ENCODE measurements at regions not wholly inside any gene's neighbourhood (a gene's known extent, or its start where the extent isn't known, plus 50 kb on each side); places are given as distances from the start of the nearest gene placed in this dataset.

DNA sequence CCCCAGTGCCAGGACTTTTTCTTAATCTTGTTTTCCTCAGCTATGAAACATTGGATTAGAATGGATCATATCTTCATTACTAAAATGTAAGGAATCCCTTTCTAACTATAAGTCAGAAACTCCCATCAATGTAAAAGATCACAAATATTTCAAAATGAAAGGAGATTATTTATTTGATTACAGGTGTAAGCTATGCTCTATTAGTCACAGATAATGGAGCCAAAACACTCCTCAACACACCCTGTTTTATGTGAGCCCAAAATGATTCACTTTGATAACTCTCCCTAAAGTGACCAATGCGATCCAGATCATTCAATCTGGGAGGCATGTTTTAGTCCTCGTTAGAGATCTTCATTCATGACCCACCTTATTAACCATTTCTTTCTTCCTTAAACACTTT lies 566.7 kb upstream of the TENM3 start:
- H3K27ac ChIP-seq (ENCODE audit: low read depth, low read length, poor library complexity, severe bottlenecking): no peak overlapping the region
- POLR2A ChIA-PET (ENCODE audit: low non-redundant PET): no interaction called here

GRCh38 chr4:181677201-181677600 lies 566.0 kb upstream of the TENM3 start:
- DNase-seq (ENCODE audit: low spot score): no peak
- H3K9me3 ChIP-seq (ENCODE audit: low read depth, low read length, poor library complexity, severe bottlenecking): no peaks in the 10 kb centered on the region
- ChIA-PET CTCF (no interaction called here), POLR2A (ENCODE audit: low non-redundant PET) (no interaction called here)
- intact Hi-C loops (cut with micrococcal nuclease; ENCODE audit: unreplicated experiment): no loop called here
- H3K4me1 ChIP-seq (ENCODE audit: insufficient read depth, low read length, poor library complexity, severe bottlenecking): no peaks in the 10 kb centered on the region
- no TSS peak for BruUV-seq (replicated peaks)
- H3K36me3 ChIP-seq (ENCODE audit: insufficient read depth, low read length, poor library complexity, severe bottlenecking): no peaks in the 10 kb centered on the region
- peaks cover 62% of the 10 kb centered on the region for H3K27me3 ChIP-seq (replicated peaks; ENCODE audit: insufficient read depth, low read depth, low read length, poor library complexity)
- H3K4me3 ChIP-seq (ENCODE audit: low read depth, low read length, poor library complexity, severe bottlenecking): no peak overlapping the region
- TF ChIP-seq EZH2 (IDR thresholded peaks at IDR 0.05; ENCODE audit: borderline replicate concordance, low read depth, low read length, poor library complexity, severe bottlenecking): no peak
- TF ChIP-seq CTCF (conservative IDR thresholded peaks at IDR 0.05; ENCODE audit: low read depth, low read length): no peak
- no peak overlapping the region for H3K27ac ChIP-seq (ENCODE audit: low read depth, low read length, poor library complexity, severe bottlenecking)

More for the DNA sequence above, 566.7 kb upstream of the TENM3 start:
- Histone ChIP-seq H3K36me3 (ENCODE audit: insufficient read depth, low read length, poor library complexity, severe bottlenecking) (no peaks in the 10 kb centered on the region), H3K4me3 (ENCODE audit: low read depth, low read length, poor library complexity, severe bottlenecking) (no peak overlapping the region), H3K4me1 (ENCODE audit: insufficient read depth, low read length, poor library complexity, severe bottlenecking) (no peaks in the 10 kb centered on the region), H3K9me3 (ENCODE audit: low read depth, low read length, poor library complexity, severe bottlenecking) (no peaks in the 10 kb centered on the region), H3K27me3 (replicated peaks; ENCODE audit: insufficient read depth, low read depth, low read length, poor library complexity) (peaks cover 62% of the 10 kb centered on the region)
- BruUV-seq (replicated peaks): no TSS peak
- CTCF ChIA-PET: no interaction called here
- no peak for TF ChIP-seq CTCF (conservative IDR thresholded peaks at IDR 0.05; ENCODE audit: low read depth, low read length)
- no peak for TF ChIP-seq EZH2 (IDR thresholded peaks at IDR 0.05; ENCODE audit: borderline replicate concordance, low read depth, low read length, poor library complexity, severe bottlenecking)
- DNase-seq (ENCODE audit: low spot score): no peak
- intact Hi-C loops (cut with micrococcal nuclease; ENCODE audit: unreplicated experiment): no loop called here

GRCh38 chr4:181677621-181678020 lies 565.6 kb upstream of the TENM3 start:
- ChIA-PET CTCF (no interaction called here), POLR2A (ENCODE audit: low non-redundant PET) (no interaction called here)
- Histone ChIP-seq H3K27ac (ENCODE audit: low read depth, low read length, poor library complexity, severe bottlenecking) (no peak overlapping the region), H3K4me1 (ENCODE audit: insufficient read depth, low read length, poor library complexity, severe bottlenecking) (no peaks in the 10 kb centered on the region), H3K9me3 (ENCODE audit: low read depth, low read length, poor library complexity, severe bottlenecking) (no peaks in the 10 kb centered on the region), H3K4me3 (ENCODE audit: low read depth, low read length, poor library complexity, severe bottlenecking) (no peak overlapping the region), H3K36me3 (ENCODE audit: insufficient read depth, low read length, poor library complexity, severe bottlenecking) (no peaks in the 10 kb centered on the region), H3K27me3 (replicated peaks; ENCODE audit: insufficient read depth, low read depth, low read length, poor library complexity) (peaks cover 65% of the 10 kb centered on the region)
- no TSS peak for BruUV-seq (replicated peaks)
- DNase-seq (ENCODE audit: low spot score): no peak
- intact Hi-C loops (cut with micrococcal nuclease; ENCODE audit: unreplicated experiment): no loop called here
- TF ChIP-seq CTCF (conservative IDR thresholded peaks at IDR 0.05; ENCODE audit: low read depth, low read length): no peak
- no peak for TF ChIP-seq EZH2 (IDR thresholded peaks at IDR 0.05; ENCODE audit: borderline replicate concordance, low read depth, low read length, poor library complexity, severe bottlenecking)
